Fibroblast of lung (primary cell): ENCODE measurements at regions not wholly inside any gene's neighbourhood (a gene's known extent, or its start where the extent isn't known, plus 50 kb on each side); places are given as distances from the start of the nearest gene placed in this dataset.

ENCODE experiments used
- EZH2 ChIP-seq: IDR thresholded peaks from 2 replicates; pipeline ENCODE4 v1.5.1; 2012; ENCODE audit warnings: low read length, control low read depth, mild to moderate bottlenecking; ENCODE audit errors: missing control alignments
- TF ChIP-seq, protein P1 (sequence below), 2 donors: IDR thresholded peaks in 1 of 2; conservative IDR thresholded peaks in 1 of 2; 1 replicate in 1 of 2; 2 replicates in 1 of 2; pipeline ENCODE4 v1.5.1; 2011 to 2012; ENCODE audit warnings: low read length in 2 of 2, control low read depth in 1 of 2, inconsistent platforms in 1 of 2, low read depth in 1 of 2, mild to moderate bottlenecking in 1 of 2

DNA sequence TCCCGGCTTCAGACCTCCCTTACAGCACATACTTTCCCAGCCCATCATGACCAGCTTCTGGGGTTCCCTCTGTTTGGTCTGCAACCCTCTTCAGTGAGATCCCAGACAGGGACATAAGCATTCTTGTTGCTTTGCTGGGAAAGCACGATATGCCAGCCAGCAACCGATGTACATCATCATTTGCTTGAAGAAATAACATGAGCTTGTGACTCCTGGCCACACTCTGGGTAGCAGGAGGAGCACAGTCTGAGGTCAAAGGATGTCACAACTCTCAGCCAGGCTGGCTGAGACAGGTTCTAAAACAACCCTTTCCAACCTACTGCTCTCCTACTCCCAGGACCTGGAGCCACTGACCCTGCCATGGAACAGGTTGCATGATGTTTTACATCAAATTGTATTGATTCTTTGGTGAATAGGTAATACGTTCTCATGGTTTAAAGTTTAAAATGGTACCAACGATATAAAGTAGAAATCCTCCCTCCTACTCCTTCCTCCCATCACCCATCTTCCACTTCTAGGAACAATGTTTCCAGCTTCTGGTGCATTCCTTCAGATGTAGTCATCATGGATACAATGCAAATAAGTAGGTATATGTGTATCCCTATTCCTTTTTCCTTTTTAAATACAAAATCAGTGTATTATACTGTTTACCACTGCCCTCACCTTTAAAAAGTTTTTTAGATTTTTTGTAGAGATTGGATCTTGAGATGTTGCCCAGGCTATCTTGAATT is 190.3 kb downstream of the OPA1 start:
- TF ChIP-seq, protein P1, sequence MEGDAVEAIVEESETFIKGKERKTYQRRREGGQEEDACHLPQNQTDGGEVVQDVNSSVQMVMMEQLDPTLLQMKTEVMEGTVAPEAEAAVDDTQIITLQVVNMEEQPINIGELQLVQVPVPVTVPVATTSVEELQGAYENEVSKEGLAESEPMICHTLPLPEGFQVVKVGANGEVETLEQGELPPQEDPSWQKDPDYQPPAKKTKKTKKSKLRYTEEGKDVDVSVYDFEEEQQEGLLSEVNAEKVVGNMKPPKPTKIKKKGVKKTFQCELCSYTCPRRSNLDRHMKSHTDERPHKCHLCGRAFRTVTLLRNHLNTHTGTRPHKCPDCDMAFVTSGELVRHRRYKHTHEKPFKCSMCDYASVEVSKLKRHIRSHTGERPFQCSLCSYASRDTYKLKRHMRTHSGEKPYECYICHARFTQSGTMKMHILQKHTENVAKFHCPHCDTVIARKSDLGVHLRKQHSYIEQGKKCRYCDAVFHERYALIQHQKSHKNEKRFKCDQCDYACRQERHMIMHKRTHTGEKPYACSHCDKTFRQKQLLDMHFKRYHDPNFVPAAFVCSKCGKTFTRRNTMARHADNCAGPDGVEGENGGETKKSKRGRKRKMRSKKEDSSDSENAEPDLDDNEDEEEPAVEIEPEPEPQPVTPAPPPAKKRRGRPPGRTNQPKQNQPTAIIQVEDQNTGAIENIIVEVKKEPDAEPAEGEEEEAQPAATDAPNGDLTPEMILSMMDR (conservative IDR thresholded peaks at IDR 0.05 in 1 of 2, IDR thresholded peaks at IDR 0.05 in 1 of 2; ENCODE audit: low read depth in 1 of 2, low read length in 2 of 2), result no peak
- no peak for TF ChIP-seq EZH2
